H9 (cell line): ENCODE measurements at regions not wholly inside any gene's neighbourhood (a gene's known extent, or its start where the extent isn't known, plus 50 kb on each side); places are given as distances from the start of the nearest gene placed in this dataset.

Source experiments
- DNase-seq: peaks from one replicate; pipeline ENCODE4 v3.0.0-alpha.2; 2017
- H2AFZ ChIP-seq: one replicate; pipeline ENCODE4 v1.6.1; 2013; ENCODE audit warnings: mild to moderate bottlenecking, low read length, control low read depth, moderate library complexity
- H2AK5ac ChIP-seq: 2 replicates; pipeline ENCODE4 v1.6.1; 2013; ENCODE audit warnings: low read length, control low read depth, mixed read lengths; ENCODE audit not compliant: insufficient read length
- H2BK120ac ChIP-seq: one replicate; pipeline ENCODE4 v1.6.1; 2013; ENCODE audit warnings: low read depth, mild to moderate bottlenecking, low read length, control low read depth, inconsistent platforms; ENCODE audit not compliant: poor library complexity, severe bottlenecking
- H2BK12ac ChIP-seq: 2 replicates; pipeline ENCODE4 v1.6.1; 2013; ENCODE audit warnings: low read length, control low read depth, mixed read lengths, low read depth; ENCODE audit not compliant: insufficient read length
- H2BK15ac ChIP-seq: 2 replicates; pipeline ENCODE4 v1.6.1; 2013; ENCODE audit warnings: low read depth, low read length, control low read depth
- H2BK20ac ChIP-seq: one replicate; pipeline ENCODE4 v1.6.1; 2013; ENCODE audit warnings: low read depth, mild to moderate bottlenecking, low read length, control low read depth, inconsistent platforms; ENCODE audit not compliant: poor library complexity, severe bottlenecking
- H2BK5ac ChIP-seq: 2 replicates; pipeline ENCODE4 v1.6.1; 2013; ENCODE audit warnings: low read length, control low read depth, mixed read lengths; ENCODE audit not compliant: insufficient read length
- H3K14ac ChIP-seq: 2 replicates; pipeline ENCODE4 v1.6.1; 2013; ENCODE audit warnings: low read length, control low read depth; ENCODE audit not compliant: insufficient read depth
- H3K18ac ChIP-seq: 2 replicates; pipeline ENCODE4 v1.6.1; 2013; ENCODE audit warnings: low read depth, mild to moderate bottlenecking, mixed read lengths, low read length, control low read depth; ENCODE audit not compliant: insufficient read length
- H3K23ac ChIP-seq: 2 replicates; pipeline ENCODE4 v1.6.1; 2013; ENCODE audit warnings: low read length, control low read depth, mixed read lengths, low read depth; ENCODE audit not compliant: insufficient read length
- H3K23me2 ChIP-seq: 2 replicates; pipeline ENCODE4 v1.6.1; 2013; ENCODE audit warnings: low read depth, mild to moderate bottlenecking, mixed read lengths, low read length, control low read depth; ENCODE audit not compliant: insufficient read length, poor library complexity, severe bottlenecking
- H3K27ac ChIP-seq: 2 replicates; pipeline ENCODE4 v1.5.1; 2013; ENCODE audit warnings: low read length, control low read depth, mixed read lengths, low read depth; ENCODE audit not compliant: insufficient read length
- H3K27me3 ChIP-seq: 2 replicates; pipeline ENCODE4 v1.6.1; 2013; ENCODE audit warnings: low read length, control low read depth, inconsistent platforms; ENCODE audit not compliant: insufficient read depth
- H3K4ac ChIP-seq: 2 replicates; pipeline ENCODE4 v1.6.1; 2013; ENCODE audit warnings: low read depth, mild to moderate bottlenecking, control low read depth, inconsistent platforms, low read length, moderate library complexity
- H3K4me1 ChIP-seq: 2 replicates; pipeline ENCODE4 v1.6.1; 2013; ENCODE audit warnings: low read length, control low read depth, inconsistent platforms; ENCODE audit not compliant: insufficient read depth
- H3K4me2 ChIP-seq: 2 replicates; pipeline ENCODE4 v1.6.1; 2013; ENCODE audit warnings: low read length, control low read depth, mixed read lengths; ENCODE audit not compliant: insufficient read length, insufficient read depth
- H3K56ac ChIP-seq: 2 replicates; pipeline ENCODE4 v1.6.1; 2013; ENCODE audit warnings: low read depth, mild to moderate bottlenecking, mixed read lengths, low read length, control low read depth; ENCODE audit not compliant: insufficient read length
- H3K79me1 ChIP-seq: 2 replicates; pipeline ENCODE4 v1.6.1; 2013; ENCODE audit warnings: low read depth, mild to moderate bottlenecking, moderate library complexity, low read length, control low read depth, inconsistent platforms; ENCODE audit not compliant: insufficient read depth, poor library complexity, severe bottlenecking
- H3K79me2 ChIP-seq: 2 replicates; pipeline ENCODE4 v1.6.1; 2013; ENCODE audit warnings: low read length, control low read depth, inconsistent platforms; ENCODE audit not compliant: insufficient read depth
- H3K9ac ChIP-seq: 2 replicates; pipeline ENCODE4 v1.6.1; 2013; ENCODE audit warnings: low read length, control low read depth, mixed read lengths; ENCODE audit not compliant: insufficient read length; ENCODE audit errors: extremely low read depth
- H3K9me3 ChIP-seq: one replicate; pipeline ENCODE4 v1.6.1; 2013; ENCODE audit warnings: low read depth, low read length, inconsistent platforms; ENCODE audit not compliant: control insufficient read depth
- H3T11ph ChIP-seq: one replicate; pipeline ENCODE4 v1.6.1; 2013; ENCODE audit warnings: mild to moderate bottlenecking, low read length, control low read depth, inconsistent platforms
- H4K20me1 ChIP-seq: one replicate; pipeline ENCODE4 v1.6.1; 2013; ENCODE audit not compliant: control insufficient read depth, insufficient read length, insufficient read depth
- H4K5ac ChIP-seq: 2 replicates; pipeline ENCODE4 v1.6.1; 2013; ENCODE audit warnings: low read depth, mild to moderate bottlenecking, mixed read lengths, low read length, control low read depth; ENCODE audit not compliant: insufficient read length
- H4K8ac ChIP-seq: replicated peaks from 2 replicates; pipeline ENCODE4 v1.6.1; 2013; ENCODE audit warnings: low read length, control low read depth, mixed read lengths, low read depth; ENCODE audit not compliant: insufficient read length
- H4K91ac ChIP-seq: 2 replicates; pipeline ENCODE4 v1.6.1; 2013; ENCODE audit warnings: low read depth, mild to moderate bottlenecking, moderate library complexity, mixed read lengths, low read length, control low read depth; ENCODE audit not compliant: insufficient read length
- H3K27ac Mint-ChIP-seq, 3 experiments: 2 replicates in 2 of 3; 3 replicates in 1 of 3; pipeline ENCODE4 v1.8.0; 2020 to 2021; ENCODE audit warnings: mixed read lengths in 3 of 3, mild to moderate bottlenecking in 1 of 3, moderate library complexity in 1 of 3
- H3K27me3 Mint-ChIP-seq: 2 replicates; pipeline ENCODE4 v1.8.0; 2021; ENCODE audit warnings: low read depth, mild to moderate bottlenecking, moderate library complexity, mixed read lengths
- H3K36me3 Mint-ChIP-seq, 3 experiments: 2 replicates in 2 of 3; 3 replicates in 1 of 3; pipeline ENCODE4 v1.8.0; 2020 to 2021; ENCODE audit warnings: low read depth in 3 of 3, mixed read lengths in 3 of 3; ENCODE audit not compliant: insufficient read depth in 1 of 3
- H3K4me1 Mint-ChIP-seq, 2 experiments: 2 replicates each; pipeline ENCODE4 v1.8.0; 2020; ENCODE audit warnings: mixed read lengths in 2 of 2
- H3K4me3 Mint-ChIP-seq, 2 experiments: 2 replicates in 1 of 2; 3 replicates in 1 of 2; pipeline ENCODE4 v1.8.0; 2020 to 2021; ENCODE audit warnings: mild to moderate bottlenecking in 2 of 2, mixed read lengths in 2 of 2, moderate library complexity in 1 of 2
- H3K9me3 Mint-ChIP-seq, 2 experiments: 2 replicates in 1 of 2; 3 replicates in 1 of 2; pipeline ENCODE4 v1.8.0; 2020; ENCODE audit warnings: mild to moderate bottlenecking in 2 of 2, mixed read lengths in 2 of 2, moderate library complexity in 1 of 2
- TF ChIP-seq, protein P1 (sequence below): fragments of 200-600 bp; sonication (generic); conservative IDR thresholded peaks from 3 replicates; pipeline ENCODE4 v1.8.0; 2021; ENCODE audit warnings: antibody characterized with exemption, mild to moderate bottlenecking

DNA sequence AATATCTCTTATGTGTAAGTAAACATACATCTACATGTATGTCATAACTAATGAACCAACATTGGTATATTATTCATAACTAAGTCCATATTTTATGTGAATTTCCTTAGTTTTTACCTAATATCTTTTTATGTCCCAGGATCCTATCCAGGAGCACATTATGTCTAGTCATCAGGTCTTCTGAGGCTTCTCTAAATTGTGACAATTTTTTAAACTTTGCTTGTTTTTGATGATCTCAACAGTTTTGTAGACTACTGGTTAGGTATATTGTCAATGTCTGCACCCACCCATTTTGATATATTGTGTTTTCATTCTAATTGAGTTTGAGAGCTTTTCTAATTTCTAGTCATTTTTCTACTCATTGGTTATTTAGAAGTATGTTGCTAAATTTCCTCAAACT is 288.2 kb upstream of the DIO3 start:
- H3K4ac ChIP-seq = no peak overlapping the region
- no peak overlapping the region for H3K18ac ChIP-seq
- H2BK5ac ChIP-seq = no peak overlapping the region
- H3K79me2 ChIP-seq = no peaks in the 10 kb centered on the region
- no peak overlapping the region for H2AK5ac ChIP-seq
- H3K9ac ChIP-seq = no peak overlapping the region
- no peak for DNase-seq
- H2BK120ac ChIP-seq = no peak overlapping the region
- peaks cover 0 to under 1% (median 0%) of the 10 kb centered on the region in 3 experiments; a peak in 3 of 7 replicates for H3K36me3 Mint-ChIP-seq
- no peaks in the 10 kb centered on the region for H3K4me1 ChIP-seq
- H2BK15ac ChIP-seq = no peak overlapping the region
- no peak overlapping the region for H3K4me3 Mint-ChIP-seq
- H3K79me1 ChIP-seq = no peaks in the 10 kb centered on the region
- no peak overlapping the region for H3K27ac Mint-ChIP-seq
- H3K23ac ChIP-seq = no peak overlapping the region
- no peak overlapping the region for H4K5ac ChIP-seq
- no peak overlapping the region for H3K4me2 ChIP-seq
- no peak overlapping the region for H3T11ph ChIP-seq
- H2AFZ ChIP-seq = no peak overlapping the region
- H3K56ac ChIP-seq = no peak overlapping the region
- H4K8ac ChIP-seq = no peak overlapping the region
- no peak overlapping the region for H2BK12ac ChIP-seq
- H3K23me2 ChIP-seq = no peaks in the 10 kb centered on the region
- TF ChIP-seq, protein P1, sequence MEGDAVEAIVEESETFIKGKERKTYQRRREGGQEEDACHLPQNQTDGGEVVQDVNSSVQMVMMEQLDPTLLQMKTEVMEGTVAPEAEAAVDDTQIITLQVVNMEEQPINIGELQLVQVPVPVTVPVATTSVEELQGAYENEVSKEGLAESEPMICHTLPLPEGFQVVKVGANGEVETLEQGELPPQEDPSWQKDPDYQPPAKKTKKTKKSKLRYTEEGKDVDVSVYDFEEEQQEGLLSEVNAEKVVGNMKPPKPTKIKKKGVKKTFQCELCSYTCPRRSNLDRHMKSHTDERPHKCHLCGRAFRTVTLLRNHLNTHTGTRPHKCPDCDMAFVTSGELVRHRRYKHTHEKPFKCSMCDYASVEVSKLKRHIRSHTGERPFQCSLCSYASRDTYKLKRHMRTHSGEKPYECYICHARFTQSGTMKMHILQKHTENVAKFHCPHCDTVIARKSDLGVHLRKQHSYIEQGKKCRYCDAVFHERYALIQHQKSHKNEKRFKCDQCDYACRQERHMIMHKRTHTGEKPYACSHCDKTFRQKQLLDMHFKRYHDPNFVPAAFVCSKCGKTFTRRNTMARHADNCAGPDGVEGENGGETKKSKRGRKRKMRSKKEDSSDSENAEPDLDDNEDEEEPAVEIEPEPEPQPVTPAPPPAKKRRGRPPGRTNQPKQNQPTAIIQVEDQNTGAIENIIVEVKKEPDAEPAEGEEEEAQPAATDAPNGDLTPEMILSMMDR = no peak
- peaks cover 7 to 11% of the 10 kb centered on the region in 2 experiments for H3K4me1 Mint-ChIP-seq
- H4K20me1 ChIP-seq = no peaks in the 10 kb centered on the region
- no peaks in the 10 kb centered on the region for H3K9me3 ChIP-seq
- H3K9me3 Mint-ChIP-seq = peaks cover under 1% of the 10 kb centered on the region in 2 experiments; a peak in 4 of 5 replicates
- H3K27me3 Mint-ChIP-seq = no peaks in the 10 kb centered on the region; the same call in 1 of the 2 replicates
- H4K91ac ChIP-seq = no peak overlapping the region
- no peaks in the 10 kb centered on the region for H3K27me3 ChIP-seq
- no peak overlapping the region for H2BK20ac ChIP-seq
- no peak overlapping the region for H3K27ac ChIP-seq
- H3K14ac ChIP-seq = no peak overlapping the region
